Gastroesophageal sphincter (tissue), 4 donors: ENCODE measurements at regions not wholly inside any gene's neighbourhood (a gene's known extent, or its start where the extent isn't known, plus 50 kb on each side); places are given as distances from the start of the nearest gene placed in this dataset.

Source experiments
- ATAC-seq: fragments of 150-250 bp; one replicate; pipeline ENCODE4 v1.9.1; 2016; ENCODE audit warnings: mild to moderate bottlenecking, moderate library complexity
- H3K27ac ChIP-seq, 4 donors: fragments of 200-600 bp; sonication (generic) in 3 of 4; 1 replicate in 3 of 4; 2 replicates in 1 of 4; pipeline ENCODE4 v1.5.1; 2016 to 2019
- H3K27me3 ChIP-seq: fragments of 200-600 bp; sonication (generic); one replicate; pipeline ENCODE4 v1.5.1; 2019
- H3K36me3 ChIP-seq, 2 donors: fragments of 200-600 bp; sonication (generic); one replicate each; pipeline ENCODE4 v1.5.1; 2019; ENCODE audit warnings: control low read depth in 1 of 2
- H3K4me1 ChIP-seq, 3 donors: fragments of 200-600 bp; sonication (generic); 1 replicate in 2 of 3; 2 replicates in 1 of 3; pipeline ENCODE4 v1.5.1; 2016 to 2019; ENCODE audit warnings: control low read depth in 2 of 3
- H3K4me3 ChIP-seq, 2 donors: fragments of 200-600 bp; sonication (generic); one replicate each; pipeline ENCODE4 v1.5.1; 2019; ENCODE audit warnings: mild to moderate bottlenecking in 1 of 2, moderate library complexity in 1 of 2
- H3K9me3 ChIP-seq, 3 donors: fragments of 200-600 bp; sonication (generic); one replicate each; pipeline ENCODE4 v1.5.1; 2017 to 2019; ENCODE audit warnings: control low read depth in 2 of 3
- EP300 ChIP-seq: sonication (generic); formaldehyde crosslinking; IDR thresholded peaks from one replicate; pipeline ENCODE4 v1.6.1; 2017; ENCODE audit warnings: antibody characterized with exemption, mild to moderate bottlenecking
- POLR2A ChIP-seq, 2 donors: fragments of 450-650 bp; IDR thresholded peaks; one replicate each; pipeline ENCODE4 v1.6.1; 2017; ENCODE audit warnings: antibody characterized with exemption in 2 of 2, mild to moderate bottlenecking in 2 of 2, moderate library complexity in 1 of 2
- POLR2AphosphoS5 ChIP-seq: sonication (generic); formaldehyde crosslinking; IDR thresholded peaks from one replicate; pipeline ENCODE4 v1.6.1; 2017; ENCODE audit warnings: antibody characterized with exemption
- WGBS, 2 donors: methylation state at CpG; one replicate each; pipeline ENCODE4 v1.1.5; 2018; ENCODE audit warnings: low coverage in 1 of 2; 5-methylcytosine and 5-hydroxymethylcytosine counted together
- TF ChIP-seq, protein P1 (sequence below), 4 experiments: fragments of 200-600 bp in 2 of 4; fragments of 450-650 bp in 2 of 4; sonication (generic) in 1 of 4; IDR thresholded peaks; one replicate each; pipeline ENCODE4 v1.5.1; 2017 to 2019; ENCODE audit warnings: antibody characterized with exemption in 4 of 4, mild to moderate bottlenecking in 2 of 4, moderate library complexity in 2 of 4

DNA sequence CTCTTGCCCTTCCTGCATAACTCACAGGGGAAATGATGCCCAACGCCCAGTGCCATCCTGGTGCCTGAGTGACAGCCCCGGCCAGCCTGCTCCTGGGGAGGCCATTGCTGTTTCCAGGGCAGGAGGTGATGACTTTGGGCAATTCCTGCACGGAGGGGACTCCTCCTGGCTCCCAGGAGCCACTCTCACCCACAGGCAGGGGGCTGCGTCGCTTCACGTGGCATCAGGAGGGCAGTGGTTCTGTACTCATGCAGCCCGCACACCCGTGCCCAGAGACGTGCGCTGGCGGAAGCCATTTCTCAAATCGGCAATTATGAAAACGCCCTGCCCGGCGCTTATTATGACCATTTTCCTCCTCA is 272.3 kb downstream of the CTTN start:
- Histone ChIP-seq H3K36me3 (no peaks in the 10 kb centered on the region), H3K27ac (no peak overlapping the region), H3K4me3 (no peak overlapping the region), H3K27me3 (peaks cover 28% of the 10 kb centered on the region), H3K9me3 (no peaks in the 10 kb centered on the region), H3K4me1 (no peaks in the 10 kb centered on the region)
- no peak for ATAC-seq
- TF ChIP-seq POLR2AphosphoS5 (no peak), EP300 (no peak), POLR2A (IDR thresholded peaks at IDR 0.05) (no peak)
- TF ChIP-seq, protein P1, sequence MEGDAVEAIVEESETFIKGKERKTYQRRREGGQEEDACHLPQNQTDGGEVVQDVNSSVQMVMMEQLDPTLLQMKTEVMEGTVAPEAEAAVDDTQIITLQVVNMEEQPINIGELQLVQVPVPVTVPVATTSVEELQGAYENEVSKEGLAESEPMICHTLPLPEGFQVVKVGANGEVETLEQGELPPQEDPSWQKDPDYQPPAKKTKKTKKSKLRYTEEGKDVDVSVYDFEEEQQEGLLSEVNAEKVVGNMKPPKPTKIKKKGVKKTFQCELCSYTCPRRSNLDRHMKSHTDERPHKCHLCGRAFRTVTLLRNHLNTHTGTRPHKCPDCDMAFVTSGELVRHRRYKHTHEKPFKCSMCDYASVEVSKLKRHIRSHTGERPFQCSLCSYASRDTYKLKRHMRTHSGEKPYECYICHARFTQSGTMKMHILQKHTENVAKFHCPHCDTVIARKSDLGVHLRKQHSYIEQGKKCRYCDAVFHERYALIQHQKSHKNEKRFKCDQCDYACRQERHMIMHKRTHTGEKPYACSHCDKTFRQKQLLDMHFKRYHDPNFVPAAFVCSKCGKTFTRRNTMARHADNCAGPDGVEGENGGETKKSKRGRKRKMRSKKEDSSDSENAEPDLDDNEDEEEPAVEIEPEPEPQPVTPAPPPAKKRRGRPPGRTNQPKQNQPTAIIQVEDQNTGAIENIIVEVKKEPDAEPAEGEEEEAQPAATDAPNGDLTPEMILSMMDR (IDR thresholded peaks at IDR 0.05) = no peak
- 93% methylated on average over 3 of the region's 15 CpGs; no CpG with 5 or more reads in 1 of the 2 donors for WGBS, 2 donors

DNA sequence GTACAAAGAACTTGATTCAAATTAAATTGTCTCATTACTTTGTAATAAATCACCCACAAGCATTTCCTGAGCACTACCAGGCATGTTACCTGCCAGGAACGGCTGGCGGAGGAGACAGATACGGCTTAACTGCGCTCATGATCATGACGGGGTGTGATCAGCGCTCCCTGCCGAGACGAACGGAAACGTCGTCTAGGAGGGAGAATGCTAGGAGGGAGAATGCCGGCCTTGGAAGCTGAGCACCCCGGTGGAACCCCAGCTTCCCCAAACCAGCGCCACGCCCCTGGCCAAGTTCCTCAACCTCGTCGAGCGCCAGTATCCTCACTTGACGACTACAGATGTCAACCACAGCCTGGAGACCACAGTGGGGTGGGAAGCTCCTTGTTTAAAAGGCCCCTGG is 272.8 kb downstream of the CTTN start:
- Histone ChIP-seq H3K9me3 (no peaks in the 10 kb centered on the region), H3K27me3 (peaks cover 24% of the 10 kb centered on the region), H3K4me1 (no peaks in the 10 kb centered on the region), H3K4me3 (no peak overlapping the region), H3K36me3 (no peaks in the 10 kb centered on the region), H3K27ac (no peak overlapping the region)
- WGBS, 2 donors = 34% methylated on average over 17 of the region's 19 CpGs; no CpG with 5 or more reads in 1 of the 2 donors
- TF ChIP-seq POLR2A (IDR thresholded peaks at IDR 0.05) (no peak), EP300 (no peak), POLR2AphosphoS5 (no peak)
- TF ChIP-seq, protein P1 (IDR thresholded peaks at IDR 0.05) = no peak
- ATAC-seq = no peak

DNA sequence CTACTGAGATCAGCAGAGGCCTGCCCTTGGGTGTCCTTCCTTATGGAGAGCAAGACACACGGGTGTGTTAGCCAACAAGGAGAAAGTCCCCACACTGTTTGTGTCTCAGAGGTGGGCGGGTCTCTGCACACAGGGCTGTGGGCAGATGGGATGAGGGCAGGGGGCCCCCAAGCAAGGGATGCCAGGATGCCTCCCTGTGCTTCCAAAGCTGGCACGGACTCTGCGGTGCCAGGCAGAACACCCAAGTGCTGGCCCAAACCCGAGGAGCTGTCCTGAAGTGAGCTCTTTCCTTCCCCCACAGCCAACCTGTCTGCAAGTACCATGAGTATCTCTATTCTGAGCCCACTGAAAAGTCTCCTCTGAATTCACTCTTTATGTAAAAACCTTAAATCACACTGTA is 273.3 kb downstream of the CTTN start:
- no peak for ATAC-seq
- TF ChIP-seq POLR2AphosphoS5 = no peak
- no peak for TF ChIP-seq EP300
- TF ChIP-seq, protein P1 (IDR thresholded peaks at IDR 0.05) = no peak
- TF ChIP-seq POLR2A (IDR thresholded peaks at IDR 0.05) = no peak
- 66 to 71% methylated on average over 1 to 2 of the region's 5 CpGs for WGBS, 2 donors
- Histone ChIP-seq H3K27ac (no peak overlapping the region), H3K27me3 (peaks cover 19% of the 10 kb centered on the region), H3K9me3 (no peaks in the 10 kb centered on the region), H3K36me3 (no peaks in the 10 kb centered on the region), H3K4me1 (no peaks in the 10 kb centered on the region), H3K4me3 (no peak overlapping the region)

DNA sequence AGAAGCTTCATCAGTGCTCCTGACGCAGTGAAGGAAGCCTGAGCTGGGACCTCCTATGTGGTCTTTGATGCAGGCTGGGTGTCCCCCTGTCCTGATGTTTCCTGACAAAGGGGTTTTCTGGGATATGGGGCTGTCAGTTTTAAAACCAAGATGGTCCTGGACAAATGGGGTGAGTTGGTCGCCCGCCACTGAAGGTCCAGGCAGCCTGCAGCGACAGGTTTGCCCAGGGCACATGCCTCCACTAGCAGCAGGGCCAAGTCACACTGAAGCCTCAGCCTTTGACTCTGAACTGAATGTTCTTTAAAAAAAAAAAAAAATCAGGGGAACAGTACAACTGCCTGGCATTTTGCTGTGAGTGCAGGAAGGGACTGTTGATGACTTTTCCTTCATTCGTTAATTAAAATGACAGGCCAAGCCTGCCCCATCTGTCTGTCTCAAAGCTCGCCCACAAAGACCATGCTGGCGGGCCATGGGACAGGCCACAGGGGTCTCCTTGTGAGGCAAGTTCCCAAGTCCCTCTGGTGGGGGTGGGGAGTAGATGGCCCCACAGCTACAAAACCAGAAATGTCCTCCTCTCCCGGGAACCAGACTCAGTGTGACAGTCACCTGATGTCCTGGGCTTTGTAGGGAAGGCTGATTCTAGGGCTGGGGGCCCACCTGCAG is 274.8 kb downstream of the CTTN start:
- no peak for ATAC-seq
- Histone ChIP-seq H3K27ac (no peak overlapping the region), H3K9me3 (no peaks in the 10 kb centered on the region), H3K36me3 (no peaks in the 10 kb centered on the region), H3K27me3 (peaks cover 6% of the 10 kb centered on the region), H3K4me3 (no peak overlapping the region), H3K4me1 (no peaks in the 10 kb centered on the region)
- TF ChIP-seq, protein P1 (IDR thresholded peaks at IDR 0.05) = no peak
- TF ChIP-seq POLR2AphosphoS5 (no peak), EP300 (no peak)
- WGBS, 2 donors = 80 to 90% methylated on average over 1 to 2 of the region's 8 CpGs

DNA sequence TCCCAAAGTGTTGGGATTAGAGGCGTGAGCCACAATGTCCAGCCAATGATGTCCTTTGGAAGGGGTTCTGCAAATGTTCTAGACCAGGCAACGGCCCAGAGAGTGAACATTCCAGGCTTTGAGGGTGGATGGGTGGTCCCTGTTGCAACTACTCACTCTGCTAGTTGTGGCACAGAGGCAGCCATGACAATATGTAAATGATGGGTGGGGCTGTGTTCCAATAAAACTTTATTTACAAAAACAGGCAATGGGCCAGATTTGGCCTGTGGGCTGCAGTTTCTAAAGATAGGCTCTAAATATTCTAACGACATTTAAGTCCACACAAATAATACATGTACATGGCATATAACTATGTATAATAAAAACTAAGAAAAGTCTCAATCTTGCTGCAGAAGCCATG is 276.3 kb downstream of the CTTN start:
- no peaks in the 10 kb centered on the region for H3K4me1 ChIP-seq
- TF ChIP-seq, protein P1 (IDR thresholded peaks at IDR 0.05) = no peak
- TF ChIP-seq POLR2A (IDR thresholded peaks at IDR 0.05) (no peak), POLR2AphosphoS5 (no peak), EP300 (no peak)
- no peak overlapping the region for H3K27ac ChIP-seq
- no peaks in the 10 kb centered on the region for H3K36me3 ChIP-seq
- H3K9me3 ChIP-seq = no peaks in the 10 kb centered on the region
- WGBS, 2 donors = 57 to 100% methylated on average over 1 to 3 of the region's 3 CpGs
- H3K4me3 ChIP-seq = no peak overlapping the region
- no peaks in the 10 kb centered on the region for H3K27me3 ChIP-seq
- no peak for ATAC-seq
